ENCODE measurements at regions not wholly inside any gene's neighbourhood (a gene's known extent, or its start where the extent isn't known, plus 50 kb on each side); places are given as distances from the start of the nearest gene placed in this dataset.
"Not testable (repeated sequence)": the region's sequence is repeated elsewhere in the genome, so short reads cannot be mapped to it uniquely, and the experiment has no call there.

DNA sequence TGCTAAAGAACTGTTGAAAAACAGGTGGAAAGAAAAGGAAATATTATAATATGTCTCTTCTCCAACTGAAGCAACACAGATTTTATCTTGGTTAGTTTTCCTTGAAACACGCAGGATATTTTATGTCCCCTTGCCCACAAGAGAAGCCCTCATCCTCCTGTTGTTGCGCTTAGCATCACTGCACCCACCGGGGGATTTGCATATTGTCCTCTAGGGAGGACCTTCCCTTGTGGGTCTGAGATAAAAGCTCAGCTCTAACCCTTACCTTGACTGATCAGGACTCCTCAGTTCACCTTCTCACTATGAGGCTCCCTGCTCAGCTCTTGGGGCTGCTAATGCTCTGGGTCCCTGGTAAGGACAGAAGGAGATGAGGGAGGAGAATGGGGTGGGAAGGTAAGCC is 1294.2 kb downstream of the RPIA start:
- not testable (repeated sequence) for FAIRE-seq; H3K36me3 Mint-ChIP-seq (ENCODE audit: low read depth, unreplicated experiment); H4K20me1 ChIP-seq (ENCODE audit: insufficient read depth, low read length); H3K4me3 ChIP-seq (ENCODE audit: insufficient read depth, low read depth, low read length); H3K27me3 Mint-ChIP-seq (ENCODE audit: low read depth, unreplicated experiment); H3K36me3 ChIP-seq (ENCODE audit: insufficient read depth, low read length); DNase-seq (ENCODE audit: low read depth); H3K79me2 ChIP-seq (ENCODE audit: insufficient read depth, low read length); H3K4me1 Mint-ChIP-seq (ENCODE audit: low read depth, unreplicated experiment); H3K9ac ChIP-seq (ENCODE audit: low read length); H3K27ac Mint-ChIP-seq (ENCODE audit: unreplicated experiment); H3K9me3 ChIP-seq (ENCODE audit: insufficient read depth, low read depth, low read length); H3K4me3 Mint-ChIP-seq (ENCODE audit: unreplicated experiment); H3K27ac ChIP-seq (ENCODE audit: low read depth, low read length); H2AFZ ChIP-seq (ENCODE audit: low read depth, low read length); H3K4me1 ChIP-seq (ENCODE audit: insufficient read depth, low read length); H3K9me3 Mint-ChIP-seq (ENCODE audit: unreplicated experiment); H3K27me3 ChIP-seq (ENCODE audit: insufficient read depth, low read length); H3K4me2 ChIP-seq (ENCODE audit: low read length)

DNA sequence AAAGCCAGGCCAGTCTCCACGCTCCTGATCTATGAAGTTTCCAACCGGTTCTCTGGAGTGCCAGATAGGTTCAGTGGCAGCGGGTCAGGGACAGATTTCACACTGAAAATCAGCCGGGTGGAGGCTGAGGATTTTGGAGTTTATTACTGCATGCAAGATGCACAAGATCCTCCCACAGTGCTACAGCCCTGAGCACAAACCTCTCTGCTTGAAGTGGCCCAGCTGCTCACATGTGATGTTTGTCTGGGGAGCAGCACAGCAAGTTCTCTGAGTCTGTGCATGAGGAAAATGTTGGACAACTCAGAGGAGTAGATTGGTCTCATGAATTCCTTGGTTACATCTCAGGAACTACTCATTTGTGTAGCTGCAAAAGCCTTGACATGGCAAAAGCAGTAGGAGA is 1295.1 kb downstream of the RPIA start:
- not testable (repeated sequence) for H3K4me3 Mint-ChIP-seq (ENCODE audit: unreplicated experiment); H3K9ac ChIP-seq (ENCODE audit: low read length); H3K9me3 Mint-ChIP-seq (ENCODE audit: unreplicated experiment); H3K27ac Mint-ChIP-seq (ENCODE audit: unreplicated experiment); H3K79me2 ChIP-seq (ENCODE audit: insufficient read depth, low read length); H3K36me3 ChIP-seq (ENCODE audit: insufficient read depth, low read length); H4K20me1 ChIP-seq (ENCODE audit: insufficient read depth, low read length); H3K4me2 ChIP-seq (ENCODE audit: low read length); H2AFZ ChIP-seq (ENCODE audit: low read depth, low read length); H3K27me3 Mint-ChIP-seq (ENCODE audit: low read depth, unreplicated experiment); H3K4me3 ChIP-seq (ENCODE audit: insufficient read depth, low read depth, low read length); H3K4me1 ChIP-seq (ENCODE audit: insufficient read depth, low read length); H3K9me3 ChIP-seq (ENCODE audit: insufficient read depth, low read depth, low read length); H3K36me3 Mint-ChIP-seq (ENCODE audit: low read depth, unreplicated experiment); FAIRE-seq; H3K27me3 ChIP-seq (ENCODE audit: insufficient read depth, low read length); H3K4me1 Mint-ChIP-seq (ENCODE audit: low read depth, unreplicated experiment); DNase-seq (ENCODE audit: low read depth); H3K27ac ChIP-seq (ENCODE audit: low read depth, low read length)

DNA sequence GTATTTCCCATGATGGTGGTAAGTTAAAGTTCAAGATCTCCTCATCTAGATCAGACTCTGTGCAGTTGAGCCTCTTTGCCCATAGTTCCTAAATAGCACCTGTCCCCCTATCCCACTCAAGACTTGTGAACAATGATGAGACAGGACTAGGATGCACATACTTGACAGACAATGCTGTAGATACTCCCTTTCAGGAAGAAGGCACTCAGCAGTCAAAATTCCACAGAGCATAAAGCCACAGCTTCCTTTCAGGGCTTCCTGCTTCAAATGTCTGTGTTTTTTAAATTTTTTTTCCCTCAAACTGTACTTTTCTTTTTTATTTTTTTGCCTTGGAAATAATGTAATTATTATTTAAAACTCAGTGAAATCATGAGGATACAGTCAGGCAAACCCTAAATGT is 1305.3 kb downstream of the RPIA start:
- not testable (repeated sequence) for H3K27me3 Mint-ChIP-seq (ENCODE audit: low read depth, unreplicated experiment); H3K4me2 ChIP-seq (ENCODE audit: low read length); H3K36me3 ChIP-seq (ENCODE audit: insufficient read depth, low read length); H3K4me3 Mint-ChIP-seq (ENCODE audit: unreplicated experiment); H4K20me1 ChIP-seq (ENCODE audit: insufficient read depth, low read length); H3K9ac ChIP-seq (ENCODE audit: low read length); FAIRE-seq; H3K4me3 ChIP-seq (ENCODE audit: insufficient read depth, low read depth, low read length); H3K4me1 ChIP-seq (ENCODE audit: insufficient read depth, low read length); H3K36me3 Mint-ChIP-seq (ENCODE audit: low read depth, unreplicated experiment); H3K27ac Mint-ChIP-seq (ENCODE audit: unreplicated experiment); H3K9me3 Mint-ChIP-seq (ENCODE audit: unreplicated experiment); H3K9me3 ChIP-seq (ENCODE audit: insufficient read depth, low read depth, low read length); DNase-seq (ENCODE audit: low read depth); H3K79me2 ChIP-seq (ENCODE audit: insufficient read depth, low read length); H3K27ac ChIP-seq (ENCODE audit: low read depth, low read length); H3K4me1 Mint-ChIP-seq (ENCODE audit: low read depth, unreplicated experiment); H2AFZ ChIP-seq (ENCODE audit: low read depth, low read length); H3K27me3 ChIP-seq (ENCODE audit: insufficient read depth, low read length)

DNA sequence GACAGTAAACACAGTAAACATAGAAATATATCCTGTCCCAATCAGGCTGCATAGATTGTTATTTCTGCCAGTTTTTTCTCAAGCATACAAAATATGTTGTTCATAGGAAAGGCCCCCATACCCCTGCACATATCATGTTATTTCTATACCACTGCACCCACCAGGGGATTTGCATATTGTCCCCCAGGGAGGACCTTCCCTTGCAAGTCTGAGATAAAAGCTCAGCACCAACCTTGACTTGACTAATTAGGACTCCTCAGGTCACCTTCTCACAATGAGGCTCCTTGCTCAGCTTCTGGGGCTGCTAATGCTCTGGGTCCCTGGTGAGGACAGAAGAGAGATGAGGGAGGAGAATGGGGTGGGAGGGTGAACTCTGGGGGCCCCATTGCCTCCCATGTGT is 1313.1 kb downstream of the RPIA start:
- H3K27ac ChIP-seq (ENCODE audit: low read depth, low read length); H3K36me3 Mint-ChIP-seq (ENCODE audit: low read depth, unreplicated experiment); H3K9me3 Mint-ChIP-seq (ENCODE audit: unreplicated experiment); H3K4me1 Mint-ChIP-seq (ENCODE audit: low read depth, unreplicated experiment); H3K4me3 ChIP-seq (ENCODE audit: insufficient read depth, low read depth, low read length); H3K27me3 Mint-ChIP-seq (ENCODE audit: low read depth, unreplicated experiment); H3K27ac Mint-ChIP-seq (ENCODE audit: unreplicated experiment); H3K9me3 ChIP-seq (ENCODE audit: insufficient read depth, low read depth, low read length); H3K4me1 ChIP-seq (ENCODE audit: insufficient read depth, low read length); FAIRE-seq; H3K4me3 Mint-ChIP-seq (ENCODE audit: unreplicated experiment); H3K4me2 ChIP-seq (ENCODE audit: low read length); H3K36me3 ChIP-seq (ENCODE audit: insufficient read depth, low read length); H4K20me1 ChIP-seq (ENCODE audit: insufficient read depth, low read length); DNase-seq (ENCODE audit: low read depth); H3K9ac ChIP-seq (ENCODE audit: low read length); H3K27me3 ChIP-seq (ENCODE audit: insufficient read depth, low read length); H3K79me2 ChIP-seq (ENCODE audit: insufficient read depth, low read length); H2AFZ ChIP-seq (ENCODE audit: low read depth, low read length): not testable (repeated sequence)

DNA sequence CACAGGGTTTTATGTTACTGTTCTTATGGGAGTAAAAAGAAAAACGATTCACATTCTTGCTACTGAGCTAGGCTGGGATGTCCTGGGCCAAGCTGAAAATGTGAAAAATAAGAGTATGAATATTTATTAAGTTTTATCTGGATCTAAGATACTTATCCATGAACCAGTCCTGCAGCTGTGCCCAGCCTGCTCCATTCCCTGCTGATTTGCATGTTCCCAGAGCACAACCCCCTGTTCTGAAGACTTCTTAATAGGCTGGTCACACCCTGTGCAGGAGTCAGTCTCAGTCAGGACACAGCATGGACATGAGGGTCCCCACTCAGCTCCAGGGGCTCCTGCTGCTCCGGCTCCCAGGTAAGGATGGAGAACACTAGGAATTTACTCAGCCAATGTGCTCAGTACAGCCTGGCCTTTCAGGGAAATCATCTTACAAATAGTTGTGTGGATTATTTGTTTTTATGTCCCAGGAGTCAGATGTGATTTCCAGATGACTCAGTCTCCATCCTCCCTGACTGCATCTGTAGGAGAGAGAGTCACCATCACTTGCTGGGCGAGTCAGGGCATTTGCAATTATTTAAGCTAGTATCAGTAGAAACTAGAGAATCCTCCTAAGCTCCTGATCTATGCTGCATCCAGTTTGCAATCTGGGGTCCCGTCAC is 1319.1 kb downstream of the RPIA start:
- H3K4me3 ChIP-seq (ENCODE audit: insufficient read depth, low read depth, low read length); H3K4me1 ChIP-seq (ENCODE audit: insufficient read depth, low read length); FAIRE-seq; H3K79me2 ChIP-seq (ENCODE audit: insufficient read depth, low read length); H2AFZ ChIP-seq (ENCODE audit: low read depth, low read length); H3K9me3 Mint-ChIP-seq (ENCODE audit: unreplicated experiment); H3K27me3 Mint-ChIP-seq (ENCODE audit: low read depth, unreplicated experiment); DNase-seq (ENCODE audit: low read depth); H3K27ac ChIP-seq (ENCODE audit: low read depth, low read length); H3K27ac Mint-ChIP-seq (ENCODE audit: unreplicated experiment); H3K9ac ChIP-seq (ENCODE audit: low read length); H4K20me1 ChIP-seq (ENCODE audit: insufficient read depth, low read length); H3K27me3 ChIP-seq (ENCODE audit: insufficient read depth, low read length); H3K4me1 Mint-ChIP-seq (ENCODE audit: low read depth, unreplicated experiment); H3K9me3 ChIP-seq (ENCODE audit: insufficient read depth, low read depth, low read length); H3K36me3 Mint-ChIP-seq (ENCODE audit: low read depth, unreplicated experiment); H3K4me3 Mint-ChIP-seq (ENCODE audit: unreplicated experiment); H3K4me2 ChIP-seq (ENCODE audit: low read length); H3K36me3 ChIP-seq (ENCODE audit: insufficient read depth, low read length): not testable (repeated sequence)

DNA sequence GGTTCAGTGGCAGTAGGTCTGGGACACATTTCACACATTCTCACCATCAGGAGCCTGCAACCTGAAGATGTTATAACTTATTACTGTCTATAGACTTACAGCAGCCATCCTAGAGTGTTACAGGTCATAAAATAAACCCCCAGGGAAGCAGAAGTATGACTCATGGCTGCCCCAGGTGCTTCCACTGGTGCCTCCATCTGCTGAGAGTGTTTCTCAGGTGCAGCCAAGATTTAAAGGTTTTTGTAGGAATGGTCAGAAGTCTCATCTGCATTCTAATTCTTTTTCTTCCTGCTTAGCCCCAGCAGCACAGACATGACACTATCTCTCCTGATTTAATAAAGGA is 1319.6 kb downstream of the RPIA start:
- H2AFZ ChIP-seq (ENCODE audit: low read depth, low read length); H3K9ac ChIP-seq (ENCODE audit: low read length); H4K20me1 ChIP-seq (ENCODE audit: insufficient read depth, low read length); H3K4me2 ChIP-seq (ENCODE audit: low read length); DNase-seq (ENCODE audit: low read depth); H3K27me3 ChIP-seq (ENCODE audit: insufficient read depth, low read length); H3K27me3 Mint-ChIP-seq (ENCODE audit: low read depth, unreplicated experiment); H3K4me3 ChIP-seq (ENCODE audit: insufficient read depth, low read depth, low read length); FAIRE-seq; H3K27ac ChIP-seq (ENCODE audit: low read depth, low read length); H3K79me2 ChIP-seq (ENCODE audit: insufficient read depth, low read length); H3K4me3 Mint-ChIP-seq (ENCODE audit: unreplicated experiment); H3K36me3 ChIP-seq (ENCODE audit: insufficient read depth, low read length); H3K9me3 Mint-ChIP-seq (ENCODE audit: unreplicated experiment); H3K4me1 Mint-ChIP-seq (ENCODE audit: low read depth, unreplicated experiment); H3K36me3 Mint-ChIP-seq (ENCODE audit: low read depth, unreplicated experiment); H3K4me1 ChIP-seq (ENCODE audit: insufficient read depth, low read length); H3K9me3 ChIP-seq (ENCODE audit: insufficient read depth, low read depth, low read length); H3K27ac Mint-ChIP-seq (ENCODE audit: unreplicated experiment): not testable (repeated sequence)
